Neural progenitor cell (in vitro differentiated cells): ENCODE measurements at regions not wholly inside any gene's neighbourhood (a gene's known extent, or its start where the extent isn't known, plus 50 kb on each side); places are given as distances from the start of the nearest gene placed in this dataset.

Experiments used
- EZH2 ChIP-seq: fragments of 200-600 bp; sonication (generic); IDR thresholded peaks from 2 replicates; pipeline ENCODE4 v1.6.1; 2017; ENCODE audit warnings: antibody characterized with exemption, mild to moderate bottlenecking, moderate library complexity
- EZH2phosphoT487 ChIP-seq: fragments of 200-600 bp; sonication (generic); IDR thresholded peaks from 2 replicates; pipeline ENCODE4 v1.6.1; 2017; ENCODE audit warnings: antibody characterized with exemption
- TF ChIP-seq, protein P1 (sequence below): fragments of 200-600 bp; sonication (generic); IDR thresholded peaks from 2 replicates; pipeline ENCODE4 v1.5.1; 2017; ENCODE audit warnings: antibody characterized with exemption, mild to moderate bottlenecking

DNA sequence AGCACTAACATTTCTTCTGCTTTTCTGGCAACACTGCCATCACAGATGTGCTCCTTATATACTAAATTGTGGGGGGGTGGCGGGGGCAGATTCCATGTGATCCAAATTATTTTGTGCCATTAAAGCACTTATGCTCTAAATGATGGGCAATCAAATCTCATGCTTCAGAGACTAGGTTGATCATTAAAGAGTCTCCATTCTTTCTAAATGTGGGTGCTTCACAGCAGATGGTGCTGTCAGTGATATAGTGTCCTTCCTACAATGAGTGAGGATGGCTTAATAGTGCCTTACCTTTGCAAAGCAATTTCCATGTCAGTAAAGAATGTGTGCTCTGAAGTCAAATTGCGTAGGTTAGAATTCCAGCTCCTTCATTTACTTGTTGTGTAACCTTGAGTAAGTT lies 589.8 kb downstream of the ETS1 start:
- TF ChIP-seq, protein P1, sequence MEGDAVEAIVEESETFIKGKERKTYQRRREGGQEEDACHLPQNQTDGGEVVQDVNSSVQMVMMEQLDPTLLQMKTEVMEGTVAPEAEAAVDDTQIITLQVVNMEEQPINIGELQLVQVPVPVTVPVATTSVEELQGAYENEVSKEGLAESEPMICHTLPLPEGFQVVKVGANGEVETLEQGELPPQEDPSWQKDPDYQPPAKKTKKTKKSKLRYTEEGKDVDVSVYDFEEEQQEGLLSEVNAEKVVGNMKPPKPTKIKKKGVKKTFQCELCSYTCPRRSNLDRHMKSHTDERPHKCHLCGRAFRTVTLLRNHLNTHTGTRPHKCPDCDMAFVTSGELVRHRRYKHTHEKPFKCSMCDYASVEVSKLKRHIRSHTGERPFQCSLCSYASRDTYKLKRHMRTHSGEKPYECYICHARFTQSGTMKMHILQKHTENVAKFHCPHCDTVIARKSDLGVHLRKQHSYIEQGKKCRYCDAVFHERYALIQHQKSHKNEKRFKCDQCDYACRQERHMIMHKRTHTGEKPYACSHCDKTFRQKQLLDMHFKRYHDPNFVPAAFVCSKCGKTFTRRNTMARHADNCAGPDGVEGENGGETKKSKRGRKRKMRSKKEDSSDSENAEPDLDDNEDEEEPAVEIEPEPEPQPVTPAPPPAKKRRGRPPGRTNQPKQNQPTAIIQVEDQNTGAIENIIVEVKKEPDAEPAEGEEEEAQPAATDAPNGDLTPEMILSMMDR = no peak
- no peak for TF ChIP-seq EZH2
- TF ChIP-seq EZH2phosphoT487 = no peak
